Nephron (organoid): ENCODE measurements at regions not wholly inside any gene's neighbourhood (a gene's known extent, or its start where the extent isn't known, plus 50 kb on each side); places are given as distances from the start of the nearest gene placed in this dataset.

Experiments
- H3K27ac Mint-ChIP-seq, 3 experiments: 2 replicates each; pipeline ENCODE4 v1.8.0; 2020; ENCODE audit warnings: mixed read lengths in 3 of 3, mild to moderate bottlenecking in 2 of 3, moderate library complexity in 1 of 3
- H3K27me3 Mint-ChIP-seq: 2 replicates; pipeline ENCODE4 v1.8.0; 2021; ENCODE audit warnings: low read depth, mild to moderate bottlenecking, moderate library complexity, mixed read lengths
- H3K36me3 Mint-ChIP-seq: 2 replicates; pipeline ENCODE4 v1.8.0; 2020; ENCODE audit warnings: low read depth, mixed read lengths
- H3K4me1 Mint-ChIP-seq: 2 replicates; pipeline ENCODE4 v1.8.0; 2020; ENCODE audit warnings: mixed read lengths
- H3K4me3 Mint-ChIP-seq, 3 experiments: 2 replicates each; pipeline ENCODE4 v1.8.0; 2020; ENCODE audit warnings: mild to moderate bottlenecking in 3 of 3, mixed read lengths in 3 of 3, moderate library complexity in 2 of 3
- H3K9me3 Mint-ChIP-seq: 2 replicates; pipeline ENCODE4 v1.8.0; 2020; ENCODE audit warnings: mixed read lengths
- CTCF ChIP-seq, 3 experiments: fragments of 200-600 bp; sonication (generic); IDR thresholded peaks; one replicate each; pipeline ENCODE4 v1.5.0; 2021; ENCODE audit warnings: antibody characterized with exemption in 3 of 3; ENCODE audit not compliant: unreplicated experiment in 3 of 3

GRCh38 chr3:113147681-113148261 lies 63.6 kb upstream of the BOC start:
- no peaks in the 10 kb centered on the region for H3K36me3 Mint-ChIP-seq
- H3K27me3 Mint-ChIP-seq = no peaks in the 10 kb centered on the region
- H3K4me3 Mint-ChIP-seq = peak overlapping the region; percentile 22 to 63 (median 42)
- peaks cover 75% of the 10 kb centered on the region for H3K4me1 Mint-ChIP-seq
- no peak for TF ChIP-seq CTCF (IDR thresholded peaks at IDR 0.05; ENCODE audit: unreplicated experiment in 3 of 3)
- no peaks in the 10 kb centered on the region for H3K9me3 Mint-ChIP-seq
- peak overlapping the region; percentile 97 to 99 (median 97) for H3K27ac Mint-ChIP-seq

DNA sequence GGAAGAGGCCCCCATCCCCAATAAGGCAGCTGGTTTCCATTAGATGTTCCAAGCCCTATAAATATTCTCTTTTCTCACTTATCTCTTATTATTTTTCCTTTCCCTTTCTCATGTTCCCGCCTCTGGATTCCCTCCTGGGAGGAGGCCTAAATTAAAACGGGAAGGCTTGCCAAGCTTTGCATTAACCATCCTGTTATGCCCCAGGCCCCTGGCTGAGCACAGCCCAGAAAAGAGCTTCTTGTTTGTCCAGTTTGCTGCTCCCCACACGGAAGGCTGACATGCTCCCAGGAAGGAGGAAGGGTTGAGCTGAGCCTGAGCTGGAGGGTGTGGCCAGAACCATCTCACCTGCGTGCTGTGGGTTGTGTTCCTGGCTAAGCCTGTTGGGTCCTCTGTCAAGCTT lies 63.1 kb upstream of the BOC start:
- no peaks in the 10 kb centered on the region for H3K36me3 Mint-ChIP-seq
- peak overlapping the region; percentile 97 to 99 (median 97) for H3K27ac Mint-ChIP-seq
- TF ChIP-seq CTCF (IDR thresholded peaks at IDR 0.05; ENCODE audit: unreplicated experiment in 3 of 3) = no peak
- no peaks in the 10 kb centered on the region for H3K9me3 Mint-ChIP-seq
- H3K27me3 Mint-ChIP-seq = no peaks in the 10 kb centered on the region
- peak overlapping the region; percentile 42 to 63 (median 45) for H3K4me3 Mint-ChIP-seq
- peaks cover 75% of the 10 kb centered on the region for H3K4me1 Mint-ChIP-seq

GRCh38 chr3:113150250-113150649 lies 61.1 kb upstream of the BOC start:
- Mint-ChIP-seq H3K36me3 (no peaks in the 10 kb centered on the region), H3K27ac (peak overlapping the region; percentile 97 to 99 (median 97)), H3K4me1 (peaks cover 82% of the 10 kb centered on the region), H3K4me3 (peak overlapping the region in 1 of 3 experiments; percentile 22), H3K9me3 (no peaks in the 10 kb centered on the region), H3K27me3 (no peaks in the 10 kb centered on the region)
- no peak for TF ChIP-seq CTCF (IDR thresholded peaks at IDR 0.05; ENCODE audit: unreplicated experiment in 3 of 3)

GRCh38 chr3:113151461-113152031 lies 59.8 kb upstream of the BOC start:
- H3K9me3 Mint-ChIP-seq = no peaks in the 10 kb centered on the region

DNA sequence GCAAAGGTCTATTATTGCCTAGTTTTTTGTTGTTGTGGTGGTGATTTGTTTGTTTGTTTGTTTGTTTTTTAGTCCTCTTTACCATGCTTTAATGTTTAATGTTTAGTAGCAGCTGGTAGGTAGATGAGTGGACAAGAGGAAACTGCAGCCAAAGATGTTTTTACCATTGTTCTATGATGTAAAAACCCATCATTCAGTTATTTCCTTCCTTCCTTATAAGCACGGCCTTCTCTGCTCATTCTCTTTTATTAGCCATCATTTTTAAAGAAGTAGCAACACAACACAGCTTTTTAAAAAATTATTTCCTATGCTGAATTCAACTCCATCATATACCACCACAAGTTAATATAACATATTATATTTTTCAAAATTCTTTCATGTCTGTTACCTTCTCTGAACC lies 58.5 kb upstream of the BOC start:
- no peaks in the 10 kb centered on the region for H3K36me3 Mint-ChIP-seq

More at GRCh38 chr3:113151461-113152031, 59.8 kb upstream of the BOC start:
- Mint-ChIP-seq H3K4me3 (peak overlapping the region; percentile 0 to 22 (median 13)), H3K36me3 (no peaks in the 10 kb centered on the region), H3K27ac (peak overlapping the region; percentile 97 to 99 (median 97)), H3K27me3 (no peaks in the 10 kb centered on the region), H3K4me1 (peaks cover 81% of the 10 kb centered on the region)
- no peak for TF ChIP-seq CTCF (IDR thresholded peaks at IDR 0.05; ENCODE audit: unreplicated experiment in 3 of 3)

More for the DNA sequence above, 58.5 kb upstream of the BOC start:
- Mint-ChIP-seq H3K4me3 (no peak overlapping the region), H3K27ac (peak overlapping the region; percentile 97 to 99 (median 97)), H3K4me1 (peaks cover 83% of the 10 kb centered on the region), H3K27me3 (no peaks in the 10 kb centered on the region), H3K9me3 (no peaks in the 10 kb centered on the region)
- no peak for TF ChIP-seq CTCF (IDR thresholded peaks at IDR 0.05; ENCODE audit: unreplicated experiment in 3 of 3)
